H4 (cell line): ENCODE measurements at regions not wholly inside any gene's neighbourhood (a gene's known extent, or its start where the extent isn't known, plus 50 kb on each side); places are given as distances from the start of the nearest gene placed in this dataset.
"Not testable (repeated sequence)": the region's sequence is repeated elsewhere in the genome, so short reads cannot be mapped to it uniquely, and the experiment has no call there.

ENCODE experiments used
- DNase-seq: peaks from one replicate; pipeline ENCODE4 v3.0.0-alpha.2; 2015; ENCODE audit warnings: low spot score

GRCh38 chr4:60890743-60891142, 309.4 kb upstream of the ADGRL3 start:
- DNase-seq = no peak

- no peak for DNase-seq
These were observed 308.2 kb upstream of the ADGRL3 start for GRCh38 chr4:60891947-60892346.

- DNase-seq = no peak
These were observed 302.7 kb upstream of the ADGRL3 start for GRCh38 chr4:60897415-60897814.

GRCh38 chr4:60905162-60905561, 295.0 kb upstream of the ADGRL3 start:
- DNase-seq = no peak

GRCh38 chr4:60911127-60911526, 289.0 kb upstream of the ADGRL3 start:
- DNase-seq = no peak

GRCh38 chr4:60913002-60913401, 287.1 kb upstream of the ADGRL3 start:
- DNase-seq = no peak

- no peak for DNase-seq
These were observed 286.5 kb upstream of the ADGRL3 start for GRCh38 chr4:60913671-60914070.

- not testable (repeated sequence) for DNase-seq
These were observed 278.4 kb upstream of the ADGRL3 start for GRCh38 chr4:60921735-60922134.

GRCh38 chr4:60923075-60923474, 277.1 kb upstream of the ADGRL3 start:
- DNase-seq = no peak

- DNase-seq = no peak
These were observed 273.5 kb upstream of the ADGRL3 start for GRCh38 chr4:60926624-60927023.

- no peak for DNase-seq
These were observed 269.3 kb upstream of the ADGRL3 start for GRCh38 chr4:60930866-60931265.

GRCh38 chr4:60934566-60935295, 265.4 kb upstream of the ADGRL3 start:
- no peak for DNase-seq

GRCh38 chr4:60938181-60938580, 261.9 kb upstream of the ADGRL3 start:
- no peak for DNase-seq

GRCh38 chr4:60938621-60939020, 261.5 kb upstream of the ADGRL3 start:
- no peak for DNase-seq

- DNase-seq = no peak
These were observed 256.1 kb upstream of the ADGRL3 start for GRCh38 chr4:60944060-60944459.

- no peak for DNase-seq
These were observed 254.5 kb upstream of the ADGRL3 start for GRCh38 chr4:60945641-60946040.

- DNase-seq = no peak
These were observed 252.1 kb upstream of the ADGRL3 start for GRCh38 chr4:60948008-60948407.

GRCh38 chr4:60952921-60953320, 247.2 kb upstream of the ADGRL3 start:
- DNase-seq = no peak

GRCh38 chr4:60953826-60954225, 246.3 kb upstream of the ADGRL3 start:
- no peak for DNase-seq

GRCh38 chr4:60962286-60962685, 237.8 kb upstream of the ADGRL3 start:
- no peak for DNase-seq

- DNase-seq = no peak
These were observed 218.6 kb upstream of the ADGRL3 start for GRCh38 chr4:60981534-60981933.

- no peak for DNase-seq
These were observed 211.0 kb upstream of the ADGRL3 start for GRCh38 chr4:60989141-60989540.

GRCh38 chr4:60992037-60992436, 208.1 kb upstream of the ADGRL3 start:
- no peak for DNase-seq

- DNase-seq = no peak
These were observed 196.8 kb upstream of the ADGRL3 start for GRCh38 chr4:61003301-61003700.
